GM20000 (cell line): ENCODE measurements at regions not wholly inside any gene's neighbourhood (a gene's known extent, or its start where the extent isn't known, plus 50 kb on each side); places are given as distances from the start of the nearest gene placed in this dataset.

Experiments
- DNase-seq: peaks from one replicate; pipeline ENCODE4 v3.0.0; 2012; ENCODE audit warnings: low spot score
- TF ChIP-seq, protein P1 (sequence below): IDR thresholded peaks from 2 replicates; pipeline ENCODE4 v1.5.1; 2012; ENCODE audit warnings: mild to moderate bottlenecking, control low read depth; ENCODE audit errors: extremely low read depth, missing control alignments

GRCh38 chr17:69728816-69729215 lies 314.3 kb downstream of the MAP2K6 start:
- TF ChIP-seq, protein P1, sequence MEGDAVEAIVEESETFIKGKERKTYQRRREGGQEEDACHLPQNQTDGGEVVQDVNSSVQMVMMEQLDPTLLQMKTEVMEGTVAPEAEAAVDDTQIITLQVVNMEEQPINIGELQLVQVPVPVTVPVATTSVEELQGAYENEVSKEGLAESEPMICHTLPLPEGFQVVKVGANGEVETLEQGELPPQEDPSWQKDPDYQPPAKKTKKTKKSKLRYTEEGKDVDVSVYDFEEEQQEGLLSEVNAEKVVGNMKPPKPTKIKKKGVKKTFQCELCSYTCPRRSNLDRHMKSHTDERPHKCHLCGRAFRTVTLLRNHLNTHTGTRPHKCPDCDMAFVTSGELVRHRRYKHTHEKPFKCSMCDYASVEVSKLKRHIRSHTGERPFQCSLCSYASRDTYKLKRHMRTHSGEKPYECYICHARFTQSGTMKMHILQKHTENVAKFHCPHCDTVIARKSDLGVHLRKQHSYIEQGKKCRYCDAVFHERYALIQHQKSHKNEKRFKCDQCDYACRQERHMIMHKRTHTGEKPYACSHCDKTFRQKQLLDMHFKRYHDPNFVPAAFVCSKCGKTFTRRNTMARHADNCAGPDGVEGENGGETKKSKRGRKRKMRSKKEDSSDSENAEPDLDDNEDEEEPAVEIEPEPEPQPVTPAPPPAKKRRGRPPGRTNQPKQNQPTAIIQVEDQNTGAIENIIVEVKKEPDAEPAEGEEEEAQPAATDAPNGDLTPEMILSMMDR = no peak
- DNase-seq = no peak

DNA sequence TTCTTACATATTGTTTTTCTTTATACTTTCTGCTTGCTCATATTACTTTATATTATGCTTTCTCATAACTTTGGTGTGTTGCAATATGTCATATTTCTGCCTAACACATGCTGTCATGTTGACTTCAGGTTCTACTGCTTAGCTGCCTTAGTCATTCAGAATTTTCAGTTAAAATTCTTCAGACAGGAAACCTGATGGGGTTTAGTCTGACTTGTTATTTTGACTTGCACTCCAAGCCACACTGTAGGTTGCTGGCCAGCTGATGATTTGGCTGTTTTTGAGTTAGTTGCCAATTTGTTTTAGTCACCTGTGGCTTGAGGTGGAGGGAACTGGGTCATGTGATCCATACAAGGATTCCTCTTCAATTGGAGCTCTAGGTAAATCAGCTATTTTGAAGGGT lies 315.4 kb downstream of the MAP2K6 start:
- TF ChIP-seq, protein P1 = no peak
- no peak for DNase-seq

GRCh38 chr17:69732272-69732918 lies 317.9 kb downstream of the MAP2K6 start:
- TF ChIP-seq, protein P1 = no peak
- no peak for DNase-seq

DNA sequence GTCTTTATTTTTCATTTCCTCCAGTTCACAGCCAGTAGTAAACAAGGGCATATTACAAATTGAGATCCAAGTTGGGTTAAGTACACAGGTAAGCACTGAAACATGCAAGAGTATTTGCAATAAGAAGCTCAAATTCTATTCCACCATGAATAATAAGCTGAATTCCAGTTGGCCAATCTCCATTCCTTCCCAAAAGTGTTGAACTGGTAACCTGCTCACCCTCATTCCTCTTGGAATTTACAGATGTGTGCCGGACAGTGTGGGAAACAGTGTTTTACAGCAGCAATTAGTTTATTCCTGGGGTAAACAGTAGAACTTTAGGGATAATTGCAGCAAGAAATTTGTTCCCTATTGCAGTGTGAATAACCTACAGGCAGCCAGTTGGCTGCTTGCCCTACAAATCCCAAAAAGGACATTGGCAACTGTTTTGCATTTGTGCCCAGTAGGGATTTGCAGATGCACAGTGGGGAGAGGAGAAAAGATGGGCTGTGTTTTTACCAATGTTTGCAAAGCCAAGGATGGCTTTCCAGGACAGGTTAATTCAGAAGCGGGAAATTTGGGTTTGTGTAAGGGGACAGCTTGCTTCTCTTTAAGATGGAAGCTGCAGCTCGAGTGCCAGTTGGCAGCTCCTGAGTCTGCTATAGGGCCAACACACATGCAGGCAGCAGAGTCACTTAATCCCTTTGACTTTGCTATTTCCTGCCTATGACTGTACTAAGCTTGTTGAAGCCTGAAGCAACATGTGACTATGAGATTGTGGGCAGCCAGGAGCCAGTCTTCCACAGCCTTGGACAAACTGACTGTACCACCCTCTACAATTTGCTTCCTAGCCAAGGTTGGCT lies 318.9 kb downstream of the MAP2K6 start:
- DNase-seq = no peak
- TF ChIP-seq, protein P1 = no peak

DNA sequence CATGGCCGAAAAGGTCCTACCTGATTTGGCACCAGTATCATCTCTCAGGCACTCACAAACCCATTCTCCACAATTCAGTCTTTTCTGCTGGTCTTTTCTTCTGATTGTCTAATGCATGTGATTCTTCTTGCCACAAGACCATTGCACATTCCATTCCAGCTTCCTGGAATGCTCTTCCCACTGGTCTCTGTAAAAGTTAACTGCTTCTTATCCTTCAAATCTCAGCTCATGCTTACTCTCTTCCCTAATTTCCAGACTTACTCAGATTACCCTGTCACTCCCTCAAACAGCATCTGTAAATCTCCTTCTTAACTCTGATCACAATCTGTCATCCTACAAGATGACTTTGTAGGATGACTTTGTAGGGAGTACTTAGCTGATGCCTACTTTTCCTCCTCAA lies 320.2 kb downstream of the MAP2K6 start:
- DNase-seq = no peak
- TF ChIP-seq, protein P1 = no peak

DNA sequence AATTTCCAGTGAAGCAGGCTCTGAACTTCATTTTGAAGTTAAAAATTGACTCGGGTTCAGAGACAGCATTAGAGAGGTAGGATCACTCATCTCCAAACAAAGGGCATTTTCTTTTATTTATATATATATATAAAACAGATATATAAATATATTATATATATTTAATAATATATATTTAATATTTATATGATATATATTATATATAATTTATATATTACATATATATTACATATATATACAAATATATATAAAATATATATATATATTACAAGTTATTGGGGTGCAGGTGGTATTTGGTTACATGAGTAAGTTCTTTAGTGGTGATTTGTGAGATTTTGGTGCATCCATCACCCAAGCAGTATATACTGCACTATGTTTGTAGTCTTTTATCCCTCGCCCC lies 320.8 kb downstream of the MAP2K6 start:
- no peak for DNase-seq
- TF ChIP-seq, protein P1 = no peak

DNA sequence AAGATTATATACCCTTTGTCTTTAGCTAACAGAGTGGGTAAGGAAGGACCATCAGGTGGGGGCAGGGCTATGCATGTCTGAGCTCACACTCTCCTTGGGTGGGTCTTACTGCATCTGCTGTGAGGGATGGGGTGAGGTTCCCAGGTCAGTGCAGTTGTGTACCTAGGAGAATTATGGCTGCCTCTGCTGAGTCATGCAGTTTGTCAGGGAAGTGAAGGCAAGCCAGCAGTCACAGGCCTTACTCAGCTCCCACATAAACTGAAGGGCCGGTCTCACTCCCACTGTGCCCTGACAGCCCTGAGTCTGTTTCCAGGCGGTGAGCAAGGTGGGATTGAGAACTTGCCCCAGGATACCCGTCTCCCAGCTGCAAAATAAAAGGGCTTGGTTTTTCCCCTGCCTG lies 328.6 kb downstream of the MAP2K6 start:
- no peak for DNase-seq
- TF ChIP-seq, protein P1 = no peak
